Lower lobe of right lung (tissue), 2 donors: ENCODE measurements at regions not wholly inside any gene's neighbourhood (a gene's known extent, or its start where the extent isn't known, plus 50 kb on each side); places are given as distances from the start of the nearest gene placed in this dataset.

Source experiments
- ATAC-seq, 2 donors: fragments of 200-7000 bp; cut with Tn5 transposase; one replicate each; pipeline ENCODE4 v1.9.1; 2020 to 2022; ENCODE audit warnings: mild to moderate bottlenecking in 2 of 2, moderate library complexity in 2 of 2
- DNase-seq: peaks from one replicate; pipeline ENCODE4 v3.0.0-alpha.2; 2020
- H3K27ac ChIP-seq: fragments of 200-600 bp; one replicate; pipeline ENCODE4 v1.8.0; 2022
- H3K27me3 ChIP-seq: fragments of 200-600 bp; one replicate; pipeline ENCODE4 v1.8.0; 2022; ENCODE audit warnings: low read depth
- H3K36me3 ChIP-seq: fragments of 200-600 bp; one replicate; pipeline ENCODE4 v1.8.0; 2022; ENCODE audit warnings: mild to moderate bottlenecking
- H3K4me1 ChIP-seq: fragments of 200-600 bp; one replicate; pipeline ENCODE4 v1.8.0; 2022
- H3K4me3 ChIP-seq: fragments of 200-600 bp; one replicate; pipeline ENCODE4 v1.8.0; 2022; ENCODE audit warnings: mild to moderate bottlenecking
- H3K9me3 ChIP-seq: fragments of 200-600 bp; one replicate; pipeline ENCODE4 v1.8.0; 2022
- CTCF ChIP-seq: fragments of 200-600 bp; IDR thresholded peaks from one replicate; pipeline ENCODE4 v1.8.0; 2022; ENCODE audit warnings: antibody characterized with exemption, mild to moderate bottlenecking
- intact Hi-C: fragments of 100-400 bp; cut with DNase I; formaldehyde crosslinking; loops from one replicate; pipeline ENCODE4 v1.11.0; 2022
- donor health status: DM: no; HTN: yes; CAD: no; lungs with severe emphysema.

DNA sequence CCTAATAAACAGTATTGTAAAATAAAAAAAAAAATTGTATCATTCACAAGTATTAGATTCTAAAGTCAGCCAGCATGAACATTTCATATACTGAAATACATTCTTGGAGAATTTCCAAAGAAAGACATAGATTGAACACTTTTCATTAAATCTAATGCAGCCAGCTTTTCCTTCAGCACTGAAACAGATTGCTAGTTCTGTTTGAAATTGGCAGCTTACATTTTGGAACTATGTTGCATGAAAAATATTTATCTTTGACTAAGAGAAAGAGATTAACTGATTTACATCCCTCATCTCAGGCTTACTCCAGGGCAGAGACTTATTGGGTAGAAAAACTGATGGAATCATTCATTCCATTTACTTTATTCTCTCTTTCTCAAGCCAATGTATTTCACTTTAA is 272.7 kb downstream of the PDHA2 start:
- no peak overlapping the region for H3K27ac ChIP-seq
- ATAC-seq: no peak
- no peak overlapping the region for H3K4me3 ChIP-seq
- intact Hi-C loops: no loop called here
- TF ChIP-seq CTCF: no peak
- no peaks in the 10 kb centered on the region for H3K36me3 ChIP-seq
- H3K9me3 ChIP-seq: no peaks in the 10 kb centered on the region
- H3K4me1 ChIP-seq: no peaks in the 10 kb centered on the region
- DNase-seq: no peak
- H3K27me3 ChIP-seq: no peaks in the 10 kb centered on the region

- H3K4me1 ChIP-seq: no peaks in the 10 kb centered on the region
- H3K36me3 ChIP-seq: no peaks in the 10 kb centered on the region
- no peaks in the 10 kb centered on the region for H3K27me3 ChIP-seq
- no peak overlapping the region for H3K4me3 ChIP-seq
- ATAC-seq (no peak), DNase-seq (no peak)
- no peak for TF ChIP-seq CTCF
- no peaks in the 10 kb centered on the region for H3K9me3 ChIP-seq
- intact Hi-C loops: no loop called here
- no peak overlapping the region for H3K27ac ChIP-seq
Observed at GRCh38 chr4:96120206-96120605, 280.3 kb downstream of the PDHA2 start.

DNA sequence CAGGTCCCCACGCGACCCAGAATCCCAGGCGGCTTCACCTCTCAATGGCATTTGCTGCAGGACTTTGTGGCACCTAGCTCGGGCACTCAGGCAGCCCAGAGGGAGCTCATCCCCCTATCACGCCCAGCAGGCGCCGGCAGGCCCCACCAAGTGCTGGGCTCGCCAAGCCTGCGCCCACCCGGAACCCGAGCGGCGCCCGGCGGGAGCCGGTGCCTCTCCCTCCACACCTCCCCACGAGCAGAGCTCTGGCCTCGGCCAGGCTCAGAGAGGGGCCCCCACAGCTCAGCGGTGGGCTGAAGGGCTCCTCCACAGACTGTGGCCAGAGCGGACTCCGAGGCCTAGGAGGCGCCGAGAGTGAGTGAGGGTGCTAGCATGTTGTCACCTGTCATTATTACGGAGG is 286.3 kb downstream of the PDHA2 start:
- DNase-seq: no peak
- Histone ChIP-seq H3K27me3 (no peaks in the 10 kb centered on the region), H3K4me1 (no peaks in the 10 kb centered on the region), H3K27ac (no peak overlapping the region), H3K36me3 (no peaks in the 10 kb centered on the region), H3K4me3 (no peak overlapping the region), H3K9me3 (no peaks in the 10 kb centered on the region)
- TF ChIP-seq CTCF: no peak
- ATAC-seq: peak in 1 of 2 donors; percentile 37
- intact Hi-C loops: no loop called here

GRCh38 chr4:96131186-96131585 is 291.3 kb downstream of the PDHA2 start:
- no peak overlapping the region for H3K27ac ChIP-seq
- no peaks in the 10 kb centered on the region for H3K9me3 ChIP-seq
- no peak for TF ChIP-seq CTCF
- no peaks in the 10 kb centered on the region for H3K4me1 ChIP-seq
- intact Hi-C loops: no loop called here
- no peaks in the 10 kb centered on the region for H3K27me3 ChIP-seq
- no peak overlapping the region for H3K4me3 ChIP-seq
- DNase-seq (no peak), ATAC-seq (no peak)
- no peaks in the 10 kb centered on the region for H3K36me3 ChIP-seq

DNA sequence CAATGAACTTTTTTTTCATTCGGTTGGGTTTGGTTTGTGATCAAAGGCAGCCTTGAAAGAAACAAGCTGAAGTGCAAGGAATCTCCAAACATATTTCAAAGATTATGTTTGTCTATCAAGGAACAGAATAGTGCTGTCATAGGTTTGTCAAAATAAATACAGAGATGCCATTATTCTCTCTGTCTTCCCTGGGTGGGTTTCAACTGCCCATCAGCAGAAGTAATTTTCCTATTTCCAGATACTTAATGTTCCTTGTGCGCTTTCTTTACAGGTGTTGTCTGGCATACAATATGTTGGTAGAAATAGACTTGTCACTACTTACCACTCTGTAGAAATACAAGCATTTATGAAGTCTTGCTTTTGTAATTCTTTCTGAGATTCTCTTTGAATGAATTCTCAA is 294.9 kb downstream of the PDHA2 start:
- DNase-seq: no peak
- intact Hi-C loops: no loop called here

More for the DNA sequence above, 294.9 kb downstream of the PDHA2 start:
- no peaks in the 10 kb centered on the region for H3K4me1 ChIP-seq
- no peak for ATAC-seq
- no peak overlapping the region for H3K4me3 ChIP-seq
- H3K36me3 ChIP-seq: no peaks in the 10 kb centered on the region
- no peaks in the 10 kb centered on the region for H3K9me3 ChIP-seq
- no peak overlapping the region for H3K27ac ChIP-seq
- TF ChIP-seq CTCF: no peak
- H3K27me3 ChIP-seq: no peaks in the 10 kb centered on the region
